B cell (primary cell): ENCODE measurements at regions not wholly inside any gene's neighbourhood (a gene's known extent, or its start where the extent isn't known, plus 50 kb on each side); places are given as distances from the start of the nearest gene placed in this dataset.

Experiments
- ATAC-seq: fragments of 200-7000 bp; cut with Tn5 transposase; one replicate; pipeline ENCODE4 v1.10.0; 2021; ENCODE audit warnings: low read depth, mild to moderate bottlenecking, moderate number of reproducible peaks, moderate library complexity
- CTCF ChIA-PET: fragments of 350-600 bp; sonication (Branson Sonifier 250); formaldehyde crosslinking; loops from one replicate; lab custom pipeline; 2021; ENCODE audit warnings: antibody characterized with exemption, inconsistent platforms; lab: Charles Lee
- POLR2A ChIA-PET: fragments of 350-600 bp; sonication (Branson Sonifier 250); formaldehyde crosslinking; loops from one replicate; lab custom pipeline; 2021; ENCODE audit warnings: antibody characterized with exemption; lab: Charles Lee
- DNase-seq: peaks from one replicate; pipeline ENCODE4 v3.0.0; 2013
- H2AFZ ChIP-seq: 2 replicates; pipeline ENCODE4 v1.6.1; 2012; ENCODE audit warnings: mild to moderate bottlenecking, low read depth, low read length; ENCODE audit not compliant: insufficient read depth, poor library complexity, severe bottlenecking
- H3K27ac ChIP-seq, 2 donors: 1 replicate in 1 of 2; 2 replicates in 1 of 2; pipeline ENCODE4 v1.5.1; 2012 to 2013; ENCODE audit warnings: low read length in 2 of 2, mild to moderate bottlenecking in 2 of 2, moderate library complexity in 1 of 2
- H3K27me3 ChIP-seq, 4 experiments: fragments of 200-600 bp in 1 of 4; sonication (generic) in 1 of 4; replicated peaks in 1 of 4; 1 replicate in 2 of 4; 2 replicates in 2 of 4; pipeline versions ENCODE4 v1.6.1 to v1.7.0; 2013 to 2016; ENCODE audit warnings: low read length in 3 of 4, mild to moderate bottlenecking in 2 of 4, mixed read lengths in 1 of 4, moderate library complexity in 1 of 4; ENCODE audit not compliant: insufficient read depth in 4 of 4, control insufficient read depth in 3 of 4; ENCODE audit errors: control extremely low read depth in 1 of 4
- H3K36me3 ChIP-seq, 2 experiments: replicated peaks in 1 of 2; 1 replicate in 1 of 2; 2 replicates in 1 of 2; pipeline versions ENCODE4 v1.6.1 to v1.7.1; 2013; ENCODE audit warnings: low read length in 1 of 2; ENCODE audit not compliant: insufficient read depth in 2 of 2, control insufficient read depth in 1 of 2; ENCODE audit errors: control extremely low read depth in 1 of 2, extremely low read depth in 1 of 2
- H3K4me1 ChIP-seq, 2 donors: fragments of 200-600 bp in 1 of 2; sonication (generic) in 1 of 2; 1 replicate in 1 of 2; 2 replicates in 1 of 2; pipeline versions ENCODE4 v1.5.1 to v1.6.1; 2013 to 2017; ENCODE audit warnings: low read length in 2 of 2; ENCODE audit not compliant: control insufficient read depth in 2 of 2, insufficient read depth in 2 of 2
- H3K4me2 ChIP-seq: replicated peaks from 2 replicates; pipeline ENCODE3; 2012; ENCODE audit warnings: mild to moderate bottlenecking, low read depth, low read length; ENCODE audit not compliant: poor library complexity, severe bottlenecking
- H3K4me3 ChIP-seq, 5 experiments: fragments of 200-600 bp in 1 of 5; sonication (generic) in 1 of 5; 1 replicate in 3 of 5; 2 replicates in 2 of 5; pipeline versions ENCODE4 v1.5.1 to v1.7.0; 2011 to 2016; ENCODE audit warnings: low read length in 4 of 5, mild to moderate bottlenecking in 4 of 5, low read depth in 2 of 5, control low read depth in 1 of 5, moderate library complexity in 1 of 5; ENCODE audit not compliant: insufficient read depth in 1 of 5; ENCODE audit errors: control extremely low read depth in 1 of 5, extremely low read depth in 1 of 5
- H3K79me2 ChIP-seq: fragments of 200-600 bp; sonication (generic); one replicate; pipeline ENCODE4 v1.6.0; 2016; ENCODE audit warnings: low read length; ENCODE audit not compliant: control insufficient read depth, insufficient read depth
- H3K9ac ChIP-seq: fragments of 200-600 bp; sonication (generic); 2 replicates; pipeline ENCODE4 v1.6.1; 2017; ENCODE audit warnings: mild to moderate bottlenecking, low read length, moderate library complexity
- H3K9me3 ChIP-seq, 3 donors: one replicate each; pipeline versions ENCODE4 v1.6.1 to v1.7.1; 2013; ENCODE audit warnings: low read length in 2 of 3; ENCODE audit not compliant: control insufficient read depth in 2 of 3, insufficient read depth in 1 of 3; ENCODE audit errors: control extremely low read depth in 1 of 3
- H4K20me1 ChIP-seq: 2 replicates; pipeline ENCODE4 v1.6.0; 2012; ENCODE audit warnings: mild to moderate bottlenecking, low read length; ENCODE audit not compliant: insufficient read depth, control insufficient read depth, poor library complexity, severe bottlenecking
- H3K27ac Mint-ChIP-seq: one replicate; pipeline ENCODE4 v1.8.0; 2021; ENCODE audit warnings: mixed read lengths
- H3K27me3 Mint-ChIP-seq: one replicate; pipeline ENCODE4 v1.8.0; 2021; ENCODE audit warnings: mixed read lengths
- H3K4me1 Mint-ChIP-seq: one replicate; pipeline ENCODE4 v1.8.0; 2021; ENCODE audit warnings: mixed read lengths
- H3K4me3 Mint-ChIP-seq: one replicate; pipeline ENCODE4 v1.8.0; 2021; ENCODE audit warnings: mixed read lengths
- H3K9me3 Mint-ChIP-seq: one replicate; pipeline ENCODE4 v1.8.0; 2022; ENCODE audit warnings: mixed read lengths; ENCODE audit not compliant: insufficient read depth
- CTCF ChIP-seq: fragments of 200-600 bp; IDR thresholded peaks from one replicate; pipeline ENCODE4 v1.8.0; 2022; ENCODE audit warnings: antibody characterized with exemption, mild to moderate bottlenecking
- EZH2 ChIP-seq: IDR thresholded peaks from 2 replicates; pipeline ENCODE4 v1.6.1; 2012; ENCODE audit warnings: borderline replicate concordance, low read depth, mild to moderate bottlenecking, moderate library complexity, low read length; ENCODE audit not compliant: insufficient read depth, poor library complexity, severe bottlenecking
- WGBS: methylation state at CpG from one replicate; pipeline ENCODE4 v1.1.5; 2013; ENCODE audit warnings: missing lambda C conversion rate; ENCODE audit not compliant: insufficient coverage; 5-methylcytosine and 5-hydroxymethylcytosine counted together
- intact Hi-C: fragments of 100-400 bp; cut with micrococcal nuclease; formaldehyde crosslinking; loops from one replicate; pipeline ENCODE4 v1.10.0; 2022

GRCh38 chr20:57980506-57980905 lies 247.9 kb downstream of the ANKRD60 start:
- ChIA-PET CTCF (no interaction called here), POLR2A (no interaction called here)
- no peak overlapping the region for H3K4me3 Mint-ChIP-seq
- Histone ChIP-seq H3K27me3 (peaks cover 0 to 5% (median 0%) of the 10 kb centered on the region in 4 experiments), H3K36me3 (no peaks in the 10 kb centered on the region), H3K4me3 (no peak overlapping the region), H3K27ac (no peak overlapping the region), H2AFZ (no peak overlapping the region), H4K20me1 (no peaks in the 10 kb centered on the region), H3K4me2 (no peak overlapping the region), H3K4me1 (no peaks in the 10 kb centered on the region), H3K79me2 (no peaks in the 10 kb centered on the region), H3K9ac (no peak overlapping the region), H3K9me3 (peaks cover 0 to 3% (median 0%) of the 10 kb centered on the region in 3 donors)
- no peak for ATAC-seq
- intact Hi-C loops = no loop called here
- H3K4me1 Mint-ChIP-seq = no peaks in the 10 kb centered on the region
- H3K27me3 Mint-ChIP-seq = peaks cover 5% of the 10 kb centered on the region
- H3K27ac Mint-ChIP-seq = no peak overlapping the region
- no peaks in the 10 kb centered on the region for H3K9me3 Mint-ChIP-seq
- no peak for DNase-seq
- WGBS = 79% methylated on average over 8 of the region's 8 CpGs
- TF ChIP-seq EZH2 = no peak
- TF ChIP-seq CTCF = no peak

GRCh38 chr20:57977569-57977968 lies 250.9 kb downstream of the ANKRD60 start:
- ChIA-PET CTCF (no interaction called here), POLR2A (no interaction called here)
- no peak for TF ChIP-seq EZH2
- TF ChIP-seq CTCF = no peak
- Mint-ChIP-seq H3K4me3 (no peak overlapping the region), H3K9me3 (no peaks in the 10 kb centered on the region), H3K27me3 (peaks cover 5% of the 10 kb centered on the region), H3K27ac (no peak overlapping the region), H3K4me1 (no peaks in the 10 kb centered on the region)
- 87% methylated on average over 7 of the region's 7 CpGs for WGBS
- H3K9ac ChIP-seq = no peak overlapping the region
- no peak overlapping the region for H3K4me3 ChIP-seq
- no peak for ATAC-seq
- intact Hi-C loops = no loop called here
- no peaks in the 10 kb centered on the region for H4K20me1 ChIP-seq
- no peak overlapping the region for H2AFZ ChIP-seq
- H3K9me3 ChIP-seq = peaks cover 0 to 17% (median 0%) of the 10 kb centered on the region in 3 donors
- no peak overlapping the region for H3K4me2 ChIP-seq
- no peak overlapping the region for H3K27ac ChIP-seq
- no peak for DNase-seq
- H3K36me3 ChIP-seq = no peaks in the 10 kb centered on the region
- no peaks in the 10 kb centered on the region for H3K4me1 ChIP-seq
- peaks cover 0 to 5% (median 0%) of the 10 kb centered on the region in 4 experiments for H3K27me3 ChIP-seq
- H3K79me2 ChIP-seq = no peaks in the 10 kb centered on the region
